ENCODE measurements at regions not wholly inside any gene's neighbourhood (a gene's known extent, or its start where the extent isn't known, plus 50 kb on each side); places are given as distances from the start of the nearest gene placed in this dataset.

- H3K4me1 ChIP-seq = no peaks in the 10 kb centered on the region
- ATAC-seq = no peak
These were observed 272.1 kb downstream of the LRFN2 start for GRCh38 chr6:40315060-40315459.

GRCh38 chr6:40313582-40313981 is 273.6 kb downstream of the LRFN2 start:
- peaks cover 23% of the 10 kb centered on the region for H3K27me3 ChIP-seq
- no peaks in the 10 kb centered on the region for H3K9me3 ChIP-seq
- H3K27ac ChIP-seq = no peak overlapping the region
- no peak for ATAC-seq
- TF ChIP-seq EP300 (IDR thresholded peaks at IDR 0.05) = no peak
- no peak for TF ChIP-seq CTCF (IDR thresholded peaks at IDR 0.05)
- TF ChIP-seq POLR2AphosphoS5 (IDR thresholded peaks at IDR 0.05) = no peak
- no peak for TF ChIP-seq POLR2A (IDR thresholded peaks at IDR 0.05)
- no peak overlapping the region for H3K4me3 ChIP-seq
- peaks cover 0 to under 1% (median 0%) of the 10 kb centered on the region in 3 donors for H3K4me1 ChIP-seq
- H3K36me3 ChIP-seq = no peaks in the 10 kb centered on the region

More at GRCh38 chr6:40315060-40315459, 272.1 kb downstream of the LRFN2 start:
- Histone ChIP-seq H3K27me3 (peaks cover 36% of the 10 kb centered on the region), H3K9me3 (peaks cover 0 to 10% (median 0%) of the 10 kb centered on the region in 3 donors), H3K4me3 (no peak overlapping the region), H3K27ac (no peak overlapping the region), H3K36me3 (no peaks in the 10 kb centered on the region)
- TF ChIP-seq POLR2AphosphoS5 (IDR thresholded peaks at IDR 0.05) (no peak), CTCF (IDR thresholded peaks at IDR 0.05) (no peak), EP300 (IDR thresholded peaks at IDR 0.05) (no peak), POLR2A (IDR thresholded peaks at IDR 0.05) (no peak)
- 89 to 90% methylated on average over 4 of the region's 5 CpGs for WGBS, 2 donors (ENCODE audit: low coverage in 1 of 2)

- WGBS, 2 donors (ENCODE audit: low coverage in 1 of 2) = 71 to 78% methylated on average over 3 to 4 of the region's 5 CpGs
- H3K4me1 ChIP-seq = peaks cover 0 to 4% (median 0%) of the 10 kb centered on the region in 3 donors
- ATAC-seq = no peak
- H3K4me3 ChIP-seq = no peak overlapping the region
- peaks cover 28% of the 10 kb centered on the region for H3K27me3 ChIP-seq
- H3K36me3 ChIP-seq = no peaks in the 10 kb centered on the region
- TF ChIP-seq CTCF (IDR thresholded peaks at IDR 0.05) (no peak), EP300 (IDR thresholded peaks at IDR 0.05) (no peak), POLR2AphosphoS5 (IDR thresholded peaks at IDR 0.05) (no peak)
- H3K27ac ChIP-seq = no peak overlapping the region
- H3K9me3 ChIP-seq = no peaks in the 10 kb centered on the region
These were observed 274.8 kb downstream of the LRFN2 start for GRCh38 chr6:40312213-40313015.

GRCh38 chr6:40308533-40309306 is 278.4 kb downstream of the LRFN2 start:
- 4 to 12% methylated on average over 3 to 10 of the region's 12 CpGs for WGBS, 2 donors (ENCODE audit: low coverage in 1 of 2)
- H3K27me3 ChIP-seq = peaks cover 18% of the 10 kb centered on the region
- TF ChIP-seq POLR2A (IDR thresholded peaks at IDR 0.05) = no peak
- peak; percentile 75 to 87 (median 87) for TF ChIP-seq CTCF (IDR thresholded peaks at IDR 0.05)
- peaks cover 0 to 9% (median 0%) of the 10 kb centered on the region in 3 donors for H3K9me3 ChIP-seq
- no peak overlapping the region for H3K4me3 ChIP-seq
- ATAC-seq = peak; percentile 55
- H3K4me1 ChIP-seq = peaks cover 0 to 4% (median 0%) of the 10 kb centered on the region in 3 donors
- no peak overlapping the region for H3K27ac ChIP-seq
- no peaks in the 10 kb centered on the region for H3K36me3 ChIP-seq

Data from gastroesophageal sphincter (tissue), 4 donors.